IPS DF 4.7 (cell line): ENCODE measurements at regions not wholly inside any gene's neighbourhood (a gene's known extent, or its start where the extent isn't known, plus 50 kb on each side); places are given as distances from the start of the nearest gene placed in this dataset.

Experiments used
- DNase-seq: peaks from one replicate; pipeline ENCODE4 v3.0.0-alpha.2; 2013; ENCODE audit warnings: low spot score; ENCODE audit errors: extremely low read depth

DNA sequence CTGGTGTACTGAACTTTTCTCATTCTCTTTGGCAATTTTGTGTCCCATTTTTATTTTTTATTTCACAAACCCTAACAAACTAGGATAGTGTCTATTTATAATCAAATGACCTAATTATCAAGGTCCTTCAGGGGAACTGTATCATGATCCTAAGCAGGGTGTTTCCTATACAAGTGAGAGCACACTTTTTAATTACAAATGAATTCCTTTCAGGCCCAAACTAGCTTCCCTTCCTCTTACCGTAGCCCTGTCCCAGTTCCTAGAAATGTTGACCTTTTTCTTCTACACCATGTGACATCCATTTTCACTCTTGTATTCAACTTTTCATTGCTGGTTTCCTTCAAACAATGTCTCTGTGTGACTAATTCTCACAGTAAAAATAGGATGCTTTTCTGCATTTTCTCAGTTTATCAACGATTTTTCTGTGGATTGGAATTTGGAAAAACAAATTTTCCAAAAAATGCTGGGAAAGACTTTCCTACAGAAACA, 411.4 kb downstream of the CCDC91 start:
- DNase-seq: no peak

- DNase-seq: no peak
Measured at GRCh38 chr12:28602786-28603185, 412.5 kb downstream of the CCDC91 start.

- no peak for DNase-seq
Measured at GRCh38 chr12:28603239-28603638, 413.0 kb downstream of the CCDC91 start.

DNA sequence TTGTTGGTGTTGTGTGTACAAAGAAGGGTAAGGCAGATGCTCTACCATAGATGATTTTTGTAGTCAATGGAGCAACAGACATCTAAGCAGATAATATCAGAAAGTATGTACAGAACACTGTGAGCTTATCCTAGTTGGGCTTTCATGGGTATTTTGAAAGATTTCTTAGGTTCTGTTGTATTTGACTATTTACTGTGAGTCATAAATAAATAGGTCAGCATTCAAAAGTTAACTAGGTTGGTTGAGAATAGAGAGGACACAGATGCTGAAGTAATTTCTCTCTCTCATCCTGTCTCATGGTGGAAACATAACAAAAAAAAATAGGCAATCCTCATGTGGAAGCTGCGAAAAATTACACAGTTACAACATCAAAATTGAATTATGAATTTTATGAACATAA, 413.5 kb downstream of the CCDC91 start:
- DNase-seq: no peak

- no peak for DNase-seq
Measured at GRCh38 chr12:28604240-28604639, 414.0 kb downstream of the CCDC91 start.

- DNase-seq: no peak
Measured at GRCh38 chr12:28606967-28607557, 416.8 kb downstream of the CCDC91 start.

GRCh38 chr12:28610401-28611114, 420.3 kb downstream of the CCDC91 start:
- no peak for DNase-seq

DNA sequence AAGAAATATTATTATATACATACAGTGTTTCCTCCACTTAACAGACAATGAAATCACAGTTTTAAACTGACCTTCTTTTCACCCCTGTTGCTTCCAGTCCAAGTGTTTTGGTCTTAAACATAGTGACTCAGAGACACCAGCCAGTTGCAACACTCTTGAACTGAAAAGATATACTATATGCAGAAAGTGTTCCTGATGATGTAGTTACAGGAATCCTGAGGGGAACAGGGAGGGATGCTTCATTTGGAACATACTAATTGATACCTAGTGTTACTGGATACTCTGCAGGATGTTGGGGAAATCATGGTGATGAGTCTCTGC, 420.8 kb downstream of the CCDC91 start:
- DNase-seq: no peak

DNA sequence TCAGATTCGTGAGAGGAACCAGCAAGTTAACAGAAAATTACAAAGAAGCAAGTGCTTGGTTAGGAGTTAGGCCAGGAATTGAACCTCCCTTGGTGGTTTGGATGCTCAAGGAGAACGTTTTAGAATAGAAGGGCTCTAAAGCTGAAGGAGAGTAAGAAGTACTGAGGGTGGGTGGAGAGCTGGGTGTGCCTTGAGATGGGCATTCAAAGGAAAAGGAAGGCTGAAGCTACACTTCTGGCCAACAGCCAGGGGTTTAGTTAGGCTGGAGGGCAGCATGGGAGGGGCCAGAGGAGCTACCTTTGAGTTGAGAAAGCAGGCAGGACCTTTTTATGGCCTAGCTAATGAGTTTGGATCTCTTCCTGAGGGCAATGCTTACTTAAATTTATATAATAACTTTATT, 421.2 kb downstream of the CCDC91 start:
- DNase-seq: no peak

GRCh38 chr12:28618171-28618570, 427.9 kb downstream of the CCDC91 start:
- no peak for DNase-seq

DNA sequence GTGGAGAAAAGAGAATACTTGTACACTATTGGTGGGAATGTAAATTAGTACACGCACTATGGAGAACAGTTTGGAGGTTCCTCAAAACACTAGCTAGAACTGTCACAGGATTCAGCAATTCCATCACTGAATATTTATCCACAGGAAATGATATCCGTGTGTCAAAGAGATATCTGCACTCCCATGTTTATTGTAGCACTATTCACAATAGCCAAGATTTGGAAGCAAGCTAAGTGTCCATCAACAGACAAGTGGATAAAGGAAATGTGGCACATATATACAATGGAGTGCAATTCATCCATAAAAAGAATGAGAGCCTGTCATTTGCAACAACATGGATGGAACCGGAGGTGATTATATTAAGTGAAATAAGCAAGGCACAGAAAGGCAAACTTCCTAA, 428.5 kb downstream of the CCDC91 start:
- DNase-seq: no peak

DNA sequence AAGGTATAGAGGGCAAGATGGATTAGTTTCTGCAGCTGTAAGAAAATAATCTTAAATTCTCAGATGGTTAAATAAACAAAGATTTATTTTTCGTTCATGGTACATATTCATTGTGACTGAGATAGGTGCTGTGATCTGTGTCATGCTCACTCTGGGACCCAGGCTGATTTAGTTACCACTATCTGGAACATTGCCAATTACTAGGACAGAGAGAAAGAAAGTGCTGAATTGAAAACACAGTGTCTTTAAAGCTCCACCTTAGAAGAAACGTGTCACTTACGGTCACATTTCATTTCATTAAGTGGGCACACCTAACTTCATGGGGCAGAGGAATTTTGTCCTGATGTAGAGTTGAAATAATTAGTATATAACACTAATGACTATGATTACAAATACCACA, 430.0 kb downstream of the CCDC91 start:
- no peak for DNase-seq

GRCh38 chr12:28622406-28622805, 432.1 kb downstream of the CCDC91 start:
- DNase-seq: no peak

DNA sequence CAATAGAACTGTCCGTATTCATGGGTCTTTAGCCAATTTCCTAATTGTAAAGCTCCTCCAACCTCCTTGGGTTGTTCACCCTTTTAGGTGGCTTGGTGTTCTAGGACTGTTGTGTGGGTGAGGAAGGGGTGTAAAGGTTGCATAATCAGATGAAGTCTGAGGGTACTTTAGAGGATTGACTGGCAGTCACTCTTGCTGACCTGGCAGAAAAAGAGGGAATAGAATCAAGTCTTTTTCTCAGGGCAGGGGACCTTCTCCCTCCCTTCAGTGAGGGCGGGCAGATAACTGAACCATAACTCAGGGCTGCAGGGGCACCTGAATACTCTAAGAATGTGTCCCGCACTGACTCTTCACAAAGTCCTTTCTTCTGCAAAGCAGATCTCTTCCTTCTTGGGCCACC, 436.2 kb downstream of the CCDC91 start:
- DNase-seq: no peak

DNA sequence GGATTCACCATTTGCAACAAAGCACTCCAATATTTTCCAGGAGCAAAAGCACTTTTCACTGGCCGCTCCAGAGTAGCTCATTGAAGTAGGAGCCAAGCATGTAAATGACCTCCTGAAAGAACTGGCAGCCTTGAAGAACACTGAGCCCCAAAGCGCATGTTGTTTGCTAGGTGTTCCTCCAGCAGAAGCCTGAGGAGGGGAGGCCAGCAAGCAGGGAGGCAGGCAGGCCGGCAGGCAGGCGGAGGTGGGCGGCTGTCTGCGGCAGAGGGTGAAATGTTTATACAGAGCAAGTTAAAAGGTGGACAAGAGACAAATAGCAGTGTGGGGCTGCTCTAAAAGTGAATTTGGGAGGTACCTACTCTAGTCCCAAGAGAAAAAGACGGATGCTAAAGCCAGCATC, 439.4 kb downstream of the CCDC91 start:
- no peak for DNase-seq

- DNase-seq: no peak
Measured at GRCh38 chr12:28631831-28632230, 441.6 kb downstream of the CCDC91 start.

GRCh38 chr12:28640519-28640918, 450.3 kb downstream of the CCDC91 start:
- DNase-seq: no peak

GRCh38 chr12:28645436-28645835, 455.2 kb downstream of the CCDC91 start:
- no peak for DNase-seq

DNA sequence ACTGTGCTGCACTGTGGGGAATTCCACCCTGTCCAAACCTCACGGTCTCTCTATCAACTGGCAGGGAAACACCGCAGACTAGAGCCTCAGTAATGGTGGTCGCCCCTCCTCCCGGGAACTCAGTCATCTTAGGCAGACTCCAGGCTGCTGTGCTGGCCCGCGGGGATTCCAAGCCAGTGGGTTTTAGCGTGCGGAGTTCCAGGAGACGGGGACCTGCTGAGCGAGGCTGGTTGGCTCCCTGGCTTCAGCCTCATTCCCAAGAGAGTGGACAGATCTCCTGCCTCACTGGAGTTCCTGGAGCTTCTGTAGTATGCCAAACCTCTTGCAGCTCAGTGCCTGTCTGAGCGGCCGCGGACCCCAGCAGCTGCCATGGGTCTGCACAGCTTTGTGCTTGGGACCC, 455.6 kb downstream of the CCDC91 start:
- DNase-seq: no peak

- DNase-seq: no peak
Measured at GRCh38 chr12:28650906-28651305, 460.6 kb downstream of the CCDC91 start.

DNA sequence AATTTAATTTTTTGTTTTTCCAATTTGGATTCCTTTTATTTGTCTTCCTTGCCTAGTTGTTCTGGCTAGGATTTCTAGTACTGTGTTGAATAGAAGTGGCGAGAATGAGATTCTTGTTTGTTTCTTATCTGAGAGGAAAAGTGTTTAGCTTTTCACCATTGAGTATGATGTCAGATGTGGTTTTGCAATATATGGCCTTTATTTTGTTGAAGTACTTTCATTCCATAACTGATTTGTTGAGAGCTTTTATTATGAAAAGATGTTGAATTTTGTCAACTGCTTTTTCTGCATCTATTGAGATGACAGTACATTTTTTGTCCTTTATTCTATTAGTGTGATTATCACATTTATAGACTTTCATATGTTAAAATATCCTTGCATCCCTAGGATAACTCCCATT, 462.0 kb downstream of the CCDC91 start:
- DNase-seq: no peak

GRCh38 chr12:28681980-28682379, 467.1 kb upstream of the FAR2 start:
- DNase-seq: no peak

DNA sequence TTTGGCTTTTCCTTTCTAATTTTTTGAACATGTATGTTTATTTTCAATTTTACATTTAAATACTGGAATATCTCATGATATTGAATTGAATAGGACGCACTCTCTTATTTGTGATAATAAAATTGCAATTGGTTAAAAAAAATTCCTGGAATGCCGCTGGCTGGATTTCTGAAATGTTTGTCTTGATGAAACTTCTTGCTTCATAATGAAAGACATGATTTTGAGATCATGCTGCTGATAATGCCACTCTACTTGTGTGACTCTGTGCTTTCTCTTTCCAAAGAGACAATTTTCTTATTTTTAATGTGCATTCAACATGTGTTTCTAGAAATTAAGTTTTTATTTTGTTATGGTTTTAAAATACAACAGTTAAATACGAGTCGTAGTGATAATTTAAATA, 465.7 kb upstream of the FAR2 start:
- no peak for DNase-seq
